ENCODE measurements at regions not wholly inside any gene's neighbourhood (a gene's known extent, or its start where the extent isn't known, plus 50 kb on each side); places are given as distances from the start of the nearest gene placed in this dataset.

DNA sequence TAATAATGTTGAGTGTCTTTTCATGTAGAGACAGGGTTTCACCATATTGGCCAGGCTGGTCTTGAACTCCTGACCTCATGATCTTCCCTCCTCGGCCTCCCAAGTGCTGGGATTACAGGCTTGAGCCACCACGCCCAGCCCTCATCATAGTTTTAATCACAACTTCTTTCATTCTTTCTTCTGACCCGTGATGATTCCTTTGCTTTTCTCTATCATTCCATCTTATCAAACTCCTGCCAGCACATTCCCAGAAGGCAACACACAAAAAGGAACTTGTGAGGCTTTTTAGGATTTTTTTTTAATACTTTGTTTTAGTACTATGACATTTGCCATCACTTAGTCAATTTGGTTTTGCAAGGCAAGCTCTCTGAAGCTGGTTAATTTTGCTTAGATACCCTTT, 77.5 kb upstream of the MEOX2 start:
- TF ChIP-seq EZH2 (IDR thresholded peaks at IDR 0.05; ENCODE audit: borderline replicate concordance, low read depth, low read length, severe bottlenecking) = no peak
- TF ChIP-seq, protein P1, sequence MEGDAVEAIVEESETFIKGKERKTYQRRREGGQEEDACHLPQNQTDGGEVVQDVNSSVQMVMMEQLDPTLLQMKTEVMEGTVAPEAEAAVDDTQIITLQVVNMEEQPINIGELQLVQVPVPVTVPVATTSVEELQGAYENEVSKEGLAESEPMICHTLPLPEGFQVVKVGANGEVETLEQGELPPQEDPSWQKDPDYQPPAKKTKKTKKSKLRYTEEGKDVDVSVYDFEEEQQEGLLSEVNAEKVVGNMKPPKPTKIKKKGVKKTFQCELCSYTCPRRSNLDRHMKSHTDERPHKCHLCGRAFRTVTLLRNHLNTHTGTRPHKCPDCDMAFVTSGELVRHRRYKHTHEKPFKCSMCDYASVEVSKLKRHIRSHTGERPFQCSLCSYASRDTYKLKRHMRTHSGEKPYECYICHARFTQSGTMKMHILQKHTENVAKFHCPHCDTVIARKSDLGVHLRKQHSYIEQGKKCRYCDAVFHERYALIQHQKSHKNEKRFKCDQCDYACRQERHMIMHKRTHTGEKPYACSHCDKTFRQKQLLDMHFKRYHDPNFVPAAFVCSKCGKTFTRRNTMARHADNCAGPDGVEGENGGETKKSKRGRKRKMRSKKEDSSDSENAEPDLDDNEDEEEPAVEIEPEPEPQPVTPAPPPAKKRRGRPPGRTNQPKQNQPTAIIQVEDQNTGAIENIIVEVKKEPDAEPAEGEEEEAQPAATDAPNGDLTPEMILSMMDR (IDR thresholded peaks at IDR 0.05; ENCODE audit: borderline replicate concordance, extremely low read depth, low read length, poor library complexity, severe bottlenecking) = no peak
